Astrocyte (in vitro differentiated cells and primary cell): ENCODE measurements at regions not wholly inside any gene's neighbourhood (a gene's known extent, or its start where the extent isn't known, plus 50 kb on each side); places are given as distances from the start of the nearest gene placed in this dataset.

Experiments used
- DNase-seq: peaks from one replicate; pipeline ENCODE4 v3.0.0-alpha.2; 2010; ENCODE audit warnings: low read depth
- FAIRE-seq: peaks from 2 replicates; lab custom pipeline; 2011; peaks lifted over from hg19 to GRCh38; lab: Jason Lieb, UNC
- H2AFZ ChIP-seq: 2 replicates; pipeline ENCODE4 v1.6.0; 2012; ENCODE audit warnings: low read depth, low read length, inconsistent platforms
- H3K27ac ChIP-seq: 2 replicates; pipeline ENCODE4 v1.5.1; 2011; ENCODE audit warnings: low read depth, low read length, inconsistent platforms
- H3K27me3 ChIP-seq: 2 replicates; pipeline ENCODE4 v1.6.0; 2011; ENCODE audit warnings: low read length, inconsistent platforms; ENCODE audit not compliant: insufficient read depth
- H3K36me3 ChIP-seq: 2 replicates; pipeline ENCODE4 v1.5.1; 2011; ENCODE audit warnings: low read length, inconsistent platforms; ENCODE audit not compliant: insufficient read depth
- H3K4me1 ChIP-seq: 2 replicates; pipeline ENCODE4 v1.5.1; 2011; ENCODE audit warnings: low read length, inconsistent platforms; ENCODE audit not compliant: insufficient read depth
- H3K4me2 ChIP-seq: 2 replicates; pipeline ENCODE4 v1.6.0; 2012; ENCODE audit warnings: low read length, inconsistent platforms
- H3K4me3 ChIP-seq: 2 replicates; pipeline ENCODE4 v1.5.1; 2011; ENCODE audit warnings: low read depth, mild to moderate bottlenecking, low read length, inconsistent platforms; ENCODE audit not compliant: insufficient read depth
- H3K79me2 ChIP-seq: 2 replicates; pipeline ENCODE4 v1.6.0; 2012; ENCODE audit warnings: mild to moderate bottlenecking, low read length, inconsistent platforms; ENCODE audit not compliant: insufficient read depth
- H3K9ac ChIP-seq: 2 replicates; pipeline ENCODE4 v1.6.0; 2012; ENCODE audit warnings: mild to moderate bottlenecking, low read length, inconsistent platforms
- H3K9me3 ChIP-seq: 2 replicates; pipeline ENCODE4 v1.5.1; 2012; ENCODE audit warnings: low read depth, mild to moderate bottlenecking, low read length, inconsistent platforms; ENCODE audit not compliant: insufficient read depth
- H4K20me1 ChIP-seq: 2 replicates; pipeline ENCODE4 v1.6.0; 2012; ENCODE audit warnings: low read length, inconsistent platforms; ENCODE audit not compliant: insufficient read depth
- H3K27ac Mint-ChIP-seq: one replicate; pipeline ENCODE4 v1.8.0; 2021; ENCODE audit warnings: mild to moderate bottlenecking, mixed read lengths; ENCODE audit not compliant: unreplicated experiment
- H3K27me3 Mint-ChIP-seq: one replicate; pipeline ENCODE4 v1.8.0; 2021; ENCODE audit warnings: low read depth, mixed read lengths; ENCODE audit not compliant: unreplicated experiment
- H3K36me3 Mint-ChIP-seq: one replicate; pipeline ENCODE4 v1.8.0; 2021; ENCODE audit warnings: low read depth, mixed read lengths; ENCODE audit not compliant: unreplicated experiment
- H3K4me1 Mint-ChIP-seq: one replicate; pipeline ENCODE4 v1.8.0; 2021; ENCODE audit warnings: low read depth, mixed read lengths; ENCODE audit not compliant: unreplicated experiment
- H3K4me3 Mint-ChIP-seq: one replicate; pipeline ENCODE4 v1.8.0; 2021; ENCODE audit warnings: mild to moderate bottlenecking, moderate library complexity, mixed read lengths; ENCODE audit not compliant: unreplicated experiment
- H3K9me3 Mint-ChIP-seq: one replicate; pipeline ENCODE4 v1.8.0; 2021; ENCODE audit warnings: mild to moderate bottlenecking, mixed read lengths; ENCODE audit not compliant: unreplicated experiment
- EZH2 ChIP-seq: IDR thresholded peaks from 2 replicates; pipeline ENCODE4 v1.6.1; 2012; ENCODE audit warnings: mild to moderate bottlenecking, low read length, inconsistent platforms; ENCODE audit not compliant: insufficient read depth
- TF ChIP-seq, protein P1 (sequence below): IDR thresholded peaks from 2 replicates; pipeline ENCODE4 v1.5.1; 2011; ENCODE audit warnings: low read depth, mild to moderate bottlenecking, inconsistent platforms, low read length, moderate library complexity; ENCODE audit not compliant: insufficient read depth

DNA sequence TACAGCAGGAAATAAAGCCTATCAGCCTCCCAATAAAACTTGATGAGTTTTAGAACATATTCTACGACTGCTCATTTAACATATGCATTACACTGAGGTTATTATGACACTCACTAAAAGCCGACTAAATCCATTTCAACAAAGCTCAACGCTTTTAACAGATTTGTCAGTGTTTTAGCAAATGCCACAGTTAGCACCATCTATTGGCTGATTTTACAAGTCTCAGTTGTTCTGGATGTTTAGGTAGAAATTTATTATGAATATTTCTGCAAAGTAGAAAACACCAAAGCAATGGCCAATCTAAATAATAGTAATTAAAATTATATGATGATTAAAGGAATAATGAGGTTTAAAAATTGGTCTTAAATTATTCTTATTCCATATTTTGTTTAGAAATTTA, 993.2 kb upstream of the PCDH7 start:
- DNase-seq (no peak), FAIRE-seq (no peak)
- no peak overlapping the region for H3K4me3 Mint-ChIP-seq
- H3K36me3 Mint-ChIP-seq, result no peaks in the 10 kb centered on the region
- Histone ChIP-seq H3K27ac (no peak overlapping the region), H3K79me2 (no peaks in the 10 kb centered on the region), H3K9ac (no peak overlapping the region), H4K20me1 (no peaks in the 10 kb centered on the region), H2AFZ (no peak overlapping the region), H3K9me3 (no peaks in the 10 kb centered on the region), H3K4me3 (no peak overlapping the region), H3K27me3 (no peaks in the 10 kb centered on the region), H3K4me1 (no peaks in the 10 kb centered on the region), H3K36me3 (no peaks in the 10 kb centered on the region), H3K4me2 (no peak overlapping the region)
- no peak for TF ChIP-seq EZH2
- TF ChIP-seq, protein P1, sequence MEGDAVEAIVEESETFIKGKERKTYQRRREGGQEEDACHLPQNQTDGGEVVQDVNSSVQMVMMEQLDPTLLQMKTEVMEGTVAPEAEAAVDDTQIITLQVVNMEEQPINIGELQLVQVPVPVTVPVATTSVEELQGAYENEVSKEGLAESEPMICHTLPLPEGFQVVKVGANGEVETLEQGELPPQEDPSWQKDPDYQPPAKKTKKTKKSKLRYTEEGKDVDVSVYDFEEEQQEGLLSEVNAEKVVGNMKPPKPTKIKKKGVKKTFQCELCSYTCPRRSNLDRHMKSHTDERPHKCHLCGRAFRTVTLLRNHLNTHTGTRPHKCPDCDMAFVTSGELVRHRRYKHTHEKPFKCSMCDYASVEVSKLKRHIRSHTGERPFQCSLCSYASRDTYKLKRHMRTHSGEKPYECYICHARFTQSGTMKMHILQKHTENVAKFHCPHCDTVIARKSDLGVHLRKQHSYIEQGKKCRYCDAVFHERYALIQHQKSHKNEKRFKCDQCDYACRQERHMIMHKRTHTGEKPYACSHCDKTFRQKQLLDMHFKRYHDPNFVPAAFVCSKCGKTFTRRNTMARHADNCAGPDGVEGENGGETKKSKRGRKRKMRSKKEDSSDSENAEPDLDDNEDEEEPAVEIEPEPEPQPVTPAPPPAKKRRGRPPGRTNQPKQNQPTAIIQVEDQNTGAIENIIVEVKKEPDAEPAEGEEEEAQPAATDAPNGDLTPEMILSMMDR, result no peak
- no peak overlapping the region for H3K27ac Mint-ChIP-seq
- H3K27me3 Mint-ChIP-seq, result no peaks in the 10 kb centered on the region
- no peaks in the 10 kb centered on the region for H3K9me3 Mint-ChIP-seq
- H3K4me1 Mint-ChIP-seq, result no peaks in the 10 kb centered on the region

GRCh38 chr4:29734343-29735213, 985.6 kb upstream of the PCDH7 start:
- H3K27me3 Mint-ChIP-seq, result no peaks in the 10 kb centered on the region
- Histone ChIP-seq H3K79me2 (no peaks in the 10 kb centered on the region), H3K36me3 (no peaks in the 10 kb centered on the region), H3K27ac (no peak overlapping the region), H3K9ac (no peak overlapping the region), H3K4me1 (no peaks in the 10 kb centered on the region), H3K4me2 (no peak overlapping the region), H3K9me3 (no peaks in the 10 kb centered on the region), H3K27me3 (no peaks in the 10 kb centered on the region), H4K20me1 (no peaks in the 10 kb centered on the region), H2AFZ (no peak overlapping the region), H3K4me3 (no peak overlapping the region)
- H3K36me3 Mint-ChIP-seq, result no peaks in the 10 kb centered on the region
- no peaks in the 10 kb centered on the region for H3K9me3 Mint-ChIP-seq
- no peak for TF ChIP-seq EZH2
- TF ChIP-seq, protein P1, result no peak
- no peak overlapping the region for H3K27ac Mint-ChIP-seq
- no peaks in the 10 kb centered on the region for H3K4me1 Mint-ChIP-seq
- no peak for DNase-seq
- FAIRE-seq, result no peak
- H3K4me3 Mint-ChIP-seq, result no peak overlapping the region

GRCh38 chr4:29756966-29757365, 963.2 kb upstream of the PCDH7 start:
- Histone ChIP-seq H3K4me2 (no peak overlapping the region), H3K9me3 (no peaks in the 10 kb centered on the region), H4K20me1 (no peaks in the 10 kb centered on the region), H3K4me3 (no peak overlapping the region), H3K36me3 (no peaks in the 10 kb centered on the region), H3K27me3 (no peaks in the 10 kb centered on the region), H3K27ac (no peak overlapping the region), H3K9ac (no peak overlapping the region), H3K4me1 (no peaks in the 10 kb centered on the region), H2AFZ (no peak overlapping the region), H3K79me2 (no peaks in the 10 kb centered on the region)
- Mint-ChIP-seq H3K36me3 (no peaks in the 10 kb centered on the region), H3K9me3 (no peaks in the 10 kb centered on the region), H3K27ac (no peak overlapping the region), H3K4me3 (no peak overlapping the region), H3K4me1 (no peaks in the 10 kb centered on the region), H3K27me3 (no peaks in the 10 kb centered on the region)
- no peak for FAIRE-seq
- TF ChIP-seq EZH2, result no peak
- TF ChIP-seq, protein P1, result no peak
- DNase-seq, result no peak
